Body of pancreas (tissue), 4 donors: ENCODE measurements at regions not wholly inside any gene's neighbourhood (a gene's known extent, or its start where the extent isn't known, plus 50 kb on each side); places are given as distances from the start of the nearest gene placed in this dataset.

ENCODE experiments used
- CTCF ChIP-seq, 7 experiments: fragments of 450-650 bp in 4 of 7; fragments of 200-600 bp in 3 of 7; sonication (generic) in 3 of 7; IDR thresholded peaks; one replicate each; pipeline ENCODE4 v1.5.1; 2016 to 2019; ENCODE audit warnings: antibody characterized with exemption in 7 of 7
- POLR2A ChIP-seq, 3 donors: fragments of 450-650 bp; IDR thresholded peaks; one replicate each; pipeline ENCODE4 v1.6.1; 2016; ENCODE audit warnings: antibody characterized with exemption in 3 of 3, mild to moderate bottlenecking in 2 of 3

DNA sequence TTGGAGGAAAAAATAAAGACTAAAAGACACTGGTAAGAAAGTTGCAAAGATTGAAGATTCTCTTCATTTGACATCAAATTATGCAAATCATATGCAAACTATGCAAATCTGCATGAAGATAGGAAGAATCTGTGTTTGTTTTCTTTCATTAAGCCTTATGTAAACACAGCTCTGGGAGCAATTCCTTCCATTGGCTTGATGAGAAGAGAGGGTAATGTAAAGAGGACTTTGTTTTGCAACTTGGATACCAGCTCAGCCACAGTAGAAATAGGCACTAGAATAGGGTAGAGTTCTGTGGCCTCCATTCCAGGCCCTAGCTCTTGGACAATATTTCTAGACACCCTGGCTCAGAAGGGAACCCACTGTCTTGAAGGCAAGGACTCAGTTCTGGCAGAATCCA, 388.4 kb upstream of the RASGEF1B start:
- TF ChIP-seq CTCF (IDR thresholded peaks at IDR 0.05) (no peak), POLR2A (IDR thresholded peaks at IDR 0.05) (no peak)
